ENCODE measurements at regions not wholly inside any gene's neighbourhood (a gene's known extent, or its start where the extent isn't known, plus 50 kb on each side); places are given as distances from the start of the nearest gene placed in this dataset.
"Not testable (repeated sequence)": the region's sequence is repeated elsewhere in the genome, so short reads cannot be mapped to it uniquely, and the experiment has no call there.

- DNase-seq, result no peak
Measured at GRCh38 chr10:118969014-118969413, 60.5 kb upstream of the NANOS1 start.

- DNase-seq, result no peak
Measured at GRCh38 chr10:118970770-118971169, 58.7 kb upstream of the NANOS1 start.

- DNase-seq, result no peak
Measured at GRCh38 chr10:118971187-118971586, 58.3 kb upstream of the NANOS1 start.

GRCh38 chr10:118971876-118972275, 57.6 kb upstream of the NANOS1 start:
- DNase-seq, result no peak

GRCh38 chr10:118973744-118974143, 55.8 kb upstream of the NANOS1 start:
- no peak for DNase-seq

- DNase-seq, result no peak
Measured at GRCh38 chr10:118974951-118975350, 54.6 kb upstream of the NANOS1 start.

- not testable (repeated sequence) for DNase-seq
Measured at GRCh38 chr10:118976219-118976618, 53.3 kb upstream of the NANOS1 start.

- DNase-seq, result no peak
Measured at GRCh38 chr10:118977022-118977599, 52.4 kb upstream of the NANOS1 start.

GRCh38 chr10:118977835-118978234, 51.7 kb upstream of the NANOS1 start:
- DNase-seq, result no peak

GRCh38 chr10:118978316-118978997, 51.1 kb upstream of the NANOS1 start:
- DNase-seq, result no peak

GRCh38 chr10:118978998-118979350, 50.5 kb upstream of the NANOS1 start:
- no peak for DNase-seq

- DNase-seq, result no peak
Measured at GRCh38 chr10:118979661-118980060, 49.9 kb upstream of the NANOS1 start.
